ENCODE measurements at regions not wholly inside any gene's neighbourhood (a gene's known extent, or its start where the extent isn't known, plus 50 kb on each side); places are given as distances from the start of the nearest gene placed in this dataset.
A peak's percentile ranks its signal among the peaks of the same experiment; 100 is the strongest.

DNA sequence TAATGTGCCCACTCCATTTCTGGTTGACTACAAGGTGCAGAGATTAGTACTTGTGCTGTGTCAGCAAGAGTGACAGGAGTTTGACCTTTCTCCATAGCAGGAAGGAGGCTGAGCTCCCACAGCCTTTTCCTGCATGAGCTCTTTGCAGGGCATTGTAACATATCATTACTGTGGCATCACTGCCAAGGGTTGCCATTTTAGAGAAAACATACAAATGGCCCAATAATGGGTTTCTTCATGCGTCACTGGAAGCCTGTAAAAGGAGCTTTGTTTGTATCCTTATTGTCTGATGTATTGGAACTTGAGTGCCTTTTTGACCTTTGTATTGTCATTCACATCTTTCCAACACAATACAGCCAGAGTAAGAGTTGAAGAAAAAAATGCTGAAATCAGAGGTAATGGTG, 323.0 kb upstream of the CDIN1 start:
- no peaks in the 10 kb centered on the region for H3K9me3 ChIP-seq (replicated peaks; ENCODE audit: control insufficient read depth, low read depth, low read length)
- H3K4me1 ChIP-seq (ENCODE audit: control insufficient read depth, insufficient read depth, low read length), result no peaks in the 10 kb centered on the region
- H3K27ac ChIP-seq (ENCODE audit: low read length), result no peak overlapping the region
- H3K36me3 ChIP-seq (ENCODE audit: control insufficient read depth, insufficient read depth, low read length), result no peaks in the 10 kb centered on the region
- H3K27me3 ChIP-seq (ENCODE audit: control insufficient read depth, insufficient read depth, low read length), result no peaks in the 10 kb centered on the region
- no CpG with 5 or more reads among the region's 1 CpG for WGBS (ENCODE audit: insufficient coverage)
- no peak overlapping the region for H3K4me3 ChIP-seq (ENCODE audit: low read length)
- no peak for DNase-seq

DNA sequence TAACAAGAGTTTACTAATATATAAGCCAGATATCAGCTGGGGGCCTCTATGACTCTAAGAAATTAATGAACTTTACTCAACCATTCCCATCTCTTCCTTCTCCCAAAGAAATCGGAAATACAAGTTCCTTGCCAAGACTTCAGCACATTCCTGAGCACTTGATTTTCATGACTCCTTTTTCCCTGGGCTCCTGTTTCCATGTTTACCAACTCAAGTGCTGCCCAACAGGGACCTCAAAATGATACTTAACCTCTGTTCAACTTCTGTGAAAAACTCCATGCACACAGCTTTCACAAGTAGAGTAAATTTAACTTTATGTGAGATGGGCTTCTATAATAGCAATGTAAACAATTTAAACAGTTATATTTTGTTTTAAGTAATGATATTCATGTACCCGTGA, 315.8 kb upstream of the CDIN1 start:
- H3K27ac ChIP-seq (ENCODE audit: low read length), result no peak overlapping the region
- no peaks in the 10 kb centered on the region for H3K27me3 ChIP-seq (ENCODE audit: control insufficient read depth, insufficient read depth, low read length)
- WGBS (ENCODE audit: insufficient coverage), result 100% methylated on average over 1 of the region's 2 CpGs
- H3K4me1 ChIP-seq (ENCODE audit: control insufficient read depth, insufficient read depth, low read length), result no peaks in the 10 kb centered on the region
- no peak for DNase-seq
- H3K4me3 ChIP-seq (ENCODE audit: low read length), result no peak overlapping the region
- no peaks in the 10 kb centered on the region for H3K9me3 ChIP-seq (replicated peaks; ENCODE audit: control insufficient read depth, low read depth, low read length)
- H3K36me3 ChIP-seq (ENCODE audit: control insufficient read depth, insufficient read depth, low read length), result no peaks in the 10 kb centered on the region

DNA sequence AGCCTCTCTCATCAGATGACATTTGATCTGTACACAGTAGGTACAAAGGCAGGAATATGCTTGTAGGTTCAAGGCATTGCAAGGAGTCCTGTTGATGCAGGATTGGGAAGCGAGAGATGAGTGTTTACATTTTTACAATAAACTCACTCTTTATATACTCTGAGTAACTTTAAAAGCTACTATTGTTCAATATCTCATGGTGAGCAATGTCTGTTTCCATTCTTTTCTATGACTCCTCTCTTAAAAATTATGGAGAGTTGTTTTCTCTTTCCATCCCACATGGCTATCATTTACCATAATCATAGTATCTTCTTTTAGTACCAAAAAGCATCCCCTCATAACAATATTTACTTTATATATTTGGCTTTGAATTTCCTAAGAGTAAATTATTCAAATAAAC, 314.0 kb upstream of the CDIN1 start:
- H3K9me3 ChIP-seq (replicated peaks; ENCODE audit: control insufficient read depth, low read depth, low read length), result no peaks in the 10 kb centered on the region
- H3K36me3 ChIP-seq (ENCODE audit: control insufficient read depth, insufficient read depth, low read length), result no peaks in the 10 kb centered on the region
- no peak for DNase-seq

DNA sequence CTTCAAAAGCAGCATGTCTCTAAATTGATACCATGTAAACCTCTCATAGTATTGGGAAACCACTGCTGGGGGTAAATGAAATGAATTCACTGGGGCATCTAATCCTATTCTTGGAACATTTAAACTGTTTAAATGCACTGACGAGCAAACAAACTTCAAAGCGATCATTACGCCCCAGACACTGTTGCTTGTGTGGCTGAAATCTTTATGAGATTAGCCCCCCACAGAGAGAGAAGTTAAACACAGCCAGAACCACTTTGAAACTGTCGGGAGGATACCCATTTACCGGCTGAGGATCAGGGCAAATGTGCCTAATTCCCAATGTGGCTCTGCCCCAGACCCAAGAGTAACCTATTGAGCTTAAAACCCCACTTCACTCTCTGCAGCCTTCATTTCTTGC, 308.4 kb upstream of the CDIN1 start:
- 33% methylated on average over 2 of the region's 5 CpGs for WGBS (ENCODE audit: insufficient coverage)
- no peak overlapping the region for H3K27ac ChIP-seq (ENCODE audit: low read length)
- DNase-seq, result no peak
- no peaks in the 10 kb centered on the region for H3K9me3 ChIP-seq (replicated peaks; ENCODE audit: control insufficient read depth, low read depth, low read length)
- H3K4me1 ChIP-seq (ENCODE audit: control insufficient read depth, insufficient read depth, low read length), result no peaks in the 10 kb centered on the region
- H3K36me3 ChIP-seq (ENCODE audit: control insufficient read depth, insufficient read depth, low read length), result no peaks in the 10 kb centered on the region
- no peaks in the 10 kb centered on the region for H3K27me3 ChIP-seq (ENCODE audit: control insufficient read depth, insufficient read depth, low read length)
- no peak overlapping the region for H3K4me3 ChIP-seq (ENCODE audit: low read length)

More for the DNA sequence above, 314.0 kb upstream of the CDIN1 start:
- WGBS (ENCODE audit: insufficient coverage), result no CpG with 5 or more reads among the region's 1 CpG
- H3K27me3 ChIP-seq (ENCODE audit: control insufficient read depth, insufficient read depth, low read length), result no peaks in the 10 kb centered on the region
- no peak overlapping the region for H3K27ac ChIP-seq (ENCODE audit: low read length)
- H3K4me1 ChIP-seq (ENCODE audit: control insufficient read depth, insufficient read depth, low read length), result no peaks in the 10 kb centered on the region
- H3K4me3 ChIP-seq (ENCODE audit: low read length), result no peak overlapping the region

DNA sequence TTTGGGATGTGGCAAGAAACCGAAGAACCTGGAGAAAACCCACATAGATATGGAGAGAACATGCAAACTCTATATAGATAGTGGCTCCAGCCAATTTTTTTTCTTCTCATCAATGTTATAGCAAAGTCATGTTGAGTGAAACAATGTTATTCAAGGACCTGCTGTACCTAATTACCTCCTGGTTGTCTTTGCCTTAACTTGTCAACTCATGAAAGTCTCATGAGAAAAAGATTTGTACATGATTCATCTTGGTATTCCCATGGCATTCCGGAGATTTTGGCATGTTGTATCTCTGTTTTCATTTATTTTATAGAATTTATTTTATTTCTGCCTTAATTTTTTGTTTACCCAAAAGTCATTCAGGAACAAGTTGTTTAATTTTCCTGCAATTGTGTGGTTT, 303.8 kb upstream of the CDIN1 start:
- Histone ChIP-seq H3K36me3 (ENCODE audit: control insufficient read depth, insufficient read depth, low read length) (no peaks in the 10 kb centered on the region), H3K4me3 (ENCODE audit: low read length) (no peak overlapping the region), H3K27ac (ENCODE audit: low read length) (no peak overlapping the region), H3K9me3 (replicated peaks; ENCODE audit: control insufficient read depth, low read depth, low read length) (peaks cover 13% of the 10 kb centered on the region), H3K4me1 (ENCODE audit: control insufficient read depth, insufficient read depth, low read length) (no peaks in the 10 kb centered on the region), H3K27me3 (ENCODE audit: control insufficient read depth, insufficient read depth, low read length) (no peaks in the 10 kb centered on the region)
- no CpG with 5 or more reads among the region's 2 CpGs for WGBS (ENCODE audit: insufficient coverage)
- DNase-seq, result no peak

DNA sequence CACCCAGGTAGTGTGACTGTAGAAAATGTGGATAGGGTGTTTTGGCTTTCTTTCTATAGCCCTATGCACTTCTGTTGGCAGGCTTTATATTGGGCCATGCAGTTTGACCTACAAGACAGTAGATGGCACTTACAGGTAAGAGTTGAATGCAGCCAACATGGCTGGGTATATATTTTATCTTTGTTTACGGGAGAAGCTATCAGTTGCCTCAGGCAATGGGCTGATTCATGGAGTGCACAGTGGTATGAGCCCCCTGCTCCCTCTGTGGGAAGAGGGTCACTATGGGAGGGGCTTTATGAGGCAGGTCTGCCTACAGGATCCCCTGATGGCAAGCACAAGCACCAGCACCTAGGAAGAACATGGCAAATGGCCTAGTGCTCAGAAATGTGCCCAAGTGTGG, 301.2 kb upstream of the CDIN1 start:
- Histone ChIP-seq H3K27me3 (ENCODE audit: control insufficient read depth, insufficient read depth, low read length) (no peaks in the 10 kb centered on the region), H3K27ac (ENCODE audit: low read length) (no peak overlapping the region), H3K36me3 (ENCODE audit: control insufficient read depth, insufficient read depth, low read length) (no peaks in the 10 kb centered on the region), H3K4me1 (ENCODE audit: control insufficient read depth, insufficient read depth, low read length) (no peaks in the 10 kb centered on the region), H3K4me3 (ENCODE audit: low read length) (no peak overlapping the region), H3K9me3 (replicated peaks; ENCODE audit: control insufficient read depth, low read depth, low read length) (peaks cover 13% of the 10 kb centered on the region)
- no peak for DNase-seq
- WGBS (ENCODE audit: insufficient coverage), result 88% methylated on average over 1 of the region's 1 CpG

DNA sequence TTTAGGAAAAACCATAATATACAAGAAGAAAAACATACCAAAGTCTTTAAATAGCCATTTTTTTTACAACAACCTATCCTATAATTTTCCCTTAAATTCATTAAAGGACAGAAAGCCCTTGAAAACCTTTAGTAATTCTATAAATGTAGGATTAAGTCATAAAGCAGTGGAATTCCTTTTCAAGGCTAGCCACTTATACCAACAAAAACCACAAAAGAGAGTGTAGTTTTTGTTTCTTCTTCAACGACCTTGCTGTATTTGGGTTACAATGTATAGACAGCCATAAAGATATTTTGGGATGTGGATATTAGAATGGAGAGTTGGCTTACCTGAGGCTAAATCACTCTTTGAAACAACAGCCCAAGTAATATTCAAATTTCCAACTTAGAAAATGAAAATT, 296.6 kb upstream of the CDIN1 start:
- no peak overlapping the region for H3K27ac ChIP-seq (ENCODE audit: low read length)
- WGBS (ENCODE audit: insufficient coverage), result no CpG with 5 or more reads among the region's 1 CpG
- no peaks in the 10 kb centered on the region for H3K36me3 ChIP-seq (ENCODE audit: control insufficient read depth, insufficient read depth, low read length)
- no peak overlapping the region for H3K4me3 ChIP-seq (ENCODE audit: low read length)
- no peaks in the 10 kb centered on the region for H3K27me3 ChIP-seq (ENCODE audit: control insufficient read depth, insufficient read depth, low read length)
- peaks cover 10% of the 10 kb centered on the region for H3K9me3 ChIP-seq (replicated peaks; ENCODE audit: control insufficient read depth, low read depth, low read length)
- no peaks in the 10 kb centered on the region for H3K4me1 ChIP-seq (ENCODE audit: control insufficient read depth, insufficient read depth, low read length)
- no peak for DNase-seq

DNA sequence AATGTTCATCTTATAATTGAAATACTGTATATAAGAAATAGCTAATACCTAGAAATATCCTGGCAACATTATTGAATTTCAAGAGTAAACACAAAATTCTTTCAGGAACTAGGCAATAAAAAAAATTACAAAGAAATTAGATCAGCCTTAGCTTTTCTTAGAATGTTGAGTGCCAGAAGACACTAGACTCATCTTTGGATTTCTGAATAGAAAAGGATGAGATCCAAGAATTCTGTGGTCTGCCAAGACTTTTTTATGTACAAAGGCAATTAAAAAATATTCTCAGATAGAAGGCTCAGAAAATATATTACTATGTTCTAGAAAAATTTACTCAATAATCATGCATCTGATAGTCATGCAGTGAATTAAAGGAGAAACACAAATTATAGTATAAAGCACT, 294.5 kb upstream of the CDIN1 start:
- Histone ChIP-seq H3K4me1 (ENCODE audit: control insufficient read depth, insufficient read depth, low read length) (no peaks in the 10 kb centered on the region), H3K27me3 (ENCODE audit: control insufficient read depth, insufficient read depth, low read length) (no peaks in the 10 kb centered on the region), H3K36me3 (ENCODE audit: control insufficient read depth, insufficient read depth, low read length) (no peaks in the 10 kb centered on the region), H3K9me3 (replicated peaks; ENCODE audit: control insufficient read depth, low read depth, low read length) (no peaks in the 10 kb centered on the region), H3K4me3 (ENCODE audit: low read length) (no peak overlapping the region), H3K27ac (ENCODE audit: low read length) (no peak overlapping the region)
- DNase-seq, result peak; percentile 17

DNA sequence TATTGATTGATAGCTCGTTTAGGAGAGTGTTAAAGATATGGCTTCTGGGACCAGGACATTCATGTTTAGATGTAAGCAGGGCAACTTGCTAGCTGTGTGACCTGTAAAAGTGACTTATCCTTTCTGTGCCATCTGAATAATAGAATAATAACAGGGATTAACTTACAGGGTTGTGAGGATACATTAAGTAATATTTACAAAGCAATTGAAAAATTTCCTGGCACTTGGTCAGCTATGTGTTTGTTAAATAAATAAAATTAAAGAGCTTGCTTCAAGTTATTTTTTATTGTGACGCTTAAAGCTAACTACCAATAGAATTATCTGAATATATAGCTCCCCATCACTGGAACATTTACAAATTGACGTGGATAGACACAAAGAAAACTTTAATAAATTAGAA, 287.9 kb upstream of the CDIN1 start:
- no peak overlapping the region for H3K4me3 ChIP-seq (ENCODE audit: low read length)
- H3K4me1 ChIP-seq (ENCODE audit: control insufficient read depth, insufficient read depth, low read length), result no peaks in the 10 kb centered on the region
- no peak for DNase-seq
- H3K9me3 ChIP-seq (replicated peaks; ENCODE audit: control insufficient read depth, low read depth, low read length), result no peaks in the 10 kb centered on the region
- WGBS (ENCODE audit: insufficient coverage), result no CpG with 5 or more reads among the region's 3 CpGs
- H3K27me3 ChIP-seq (ENCODE audit: control insufficient read depth, insufficient read depth, low read length), result no peaks in the 10 kb centered on the region
- no peaks in the 10 kb centered on the region for H3K36me3 ChIP-seq (ENCODE audit: control insufficient read depth, insufficient read depth, low read length)
- H3K27ac ChIP-seq (ENCODE audit: low read length), result no peak overlapping the region

DNA sequence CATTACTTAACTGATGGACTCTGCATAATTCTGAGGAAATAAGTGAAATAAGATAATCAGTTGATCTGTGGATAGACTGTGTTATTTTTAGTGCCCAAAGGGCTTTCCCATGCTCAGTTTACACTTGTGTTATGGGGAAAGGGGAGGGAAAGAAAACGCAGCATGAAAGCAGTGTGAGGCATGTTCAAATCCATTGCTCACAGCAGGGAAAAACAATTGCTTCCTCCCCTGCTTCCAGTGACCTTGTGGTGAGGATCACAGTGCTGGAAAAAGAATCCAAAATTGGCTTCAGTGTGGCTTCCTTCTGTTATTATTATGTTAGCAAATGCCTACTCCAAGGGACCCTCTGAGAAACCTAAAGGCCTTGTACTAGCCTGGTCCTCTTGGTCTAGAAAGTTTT, 285.1 kb upstream of the CDIN1 start:
- Histone ChIP-seq H3K9me3 (replicated peaks; ENCODE audit: control insufficient read depth, low read depth, low read length) (no peaks in the 10 kb centered on the region), H3K36me3 (ENCODE audit: control insufficient read depth, insufficient read depth, low read length) (no peaks in the 10 kb centered on the region), H3K4me1 (ENCODE audit: control insufficient read depth, insufficient read depth, low read length) (no peaks in the 10 kb centered on the region), H3K4me3 (ENCODE audit: low read length) (no peak overlapping the region), H3K27ac (ENCODE audit: low read length) (no peak overlapping the region), H3K27me3 (ENCODE audit: control insufficient read depth, insufficient read depth, low read length) (no peaks in the 10 kb centered on the region)
- WGBS (ENCODE audit: insufficient coverage), result 25% methylated on average over 1 of the region's 1 CpG
- DNase-seq, result no peak

DNA sequence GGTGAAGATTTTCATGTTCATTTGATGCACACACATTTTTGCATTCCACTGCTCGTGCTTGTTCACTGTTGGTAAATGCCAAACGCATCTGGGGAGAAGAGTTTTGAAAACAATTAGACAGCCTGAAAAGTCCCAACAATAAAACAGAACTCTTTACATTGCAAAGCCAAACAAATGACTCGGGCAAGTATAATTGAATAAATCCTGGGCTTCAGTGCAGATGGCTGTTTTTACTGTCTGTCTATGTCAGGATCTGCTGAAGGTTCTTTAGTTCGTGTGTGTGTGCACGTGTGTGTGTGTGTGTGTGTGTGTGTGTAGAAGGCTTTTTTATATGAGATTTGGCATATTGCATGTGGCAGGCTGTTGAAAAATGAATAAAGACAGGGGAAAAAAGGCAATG, 277.5 kb upstream of the CDIN1 start:
- 25% methylated on average over 2 of the region's 5 CpGs for whole genome bisulfite sequencing (ENCODE audit: insufficient coverage)
- Histone ChIP-seq H3K27ac (ENCODE audit: low read length) (no peak overlapping the region), H3K4me1 (ENCODE audit: control insufficient read depth, insufficient read depth, low read length) (no peaks in the 10 kb centered on the region), H3K9me3 (replicated peaks; ENCODE audit: control insufficient read depth, low read depth, low read length) (no peaks in the 10 kb centered on the region), H3K4me3 (ENCODE audit: low read length) (no peak overlapping the region), H3K36me3 (ENCODE audit: control insufficient read depth, insufficient read depth, low read length) (no peaks in the 10 kb centered on the region), H3K27me3 (ENCODE audit: control insufficient read depth, insufficient read depth, low read length) (no peaks in the 10 kb centered on the region)
- no peak for DNase-seq

All from muscle of leg (tissue), 3 donors.